Endothelial cell (in vitro differentiated cells): ENCODE measurements at regions not wholly inside any gene's neighbourhood (a gene's known extent, or its start where the extent isn't known, plus 50 kb on each side); places are given as distances from the start of the nearest gene placed in this dataset.

ENCODE experiments used
- DNase-seq: peaks from one replicate; pipeline ENCODE4 v3.0.0; 2021; ENCODE audit warnings: low spot score
- H3K27ac Mint-ChIP-seq: one replicate; pipeline ENCODE4 v1.8.0; 2021; ENCODE audit warnings: mixed read lengths, inconsistent platforms; ENCODE audit not compliant: unreplicated experiment
- H3K27me3 Mint-ChIP-seq: one replicate; pipeline ENCODE4 v1.8.0; 2021; ENCODE audit warnings: mild to moderate bottlenecking, moderate library complexity, mixed read lengths, inconsistent platforms; ENCODE audit not compliant: unreplicated experiment
- H3K36me3 Mint-ChIP-seq: one replicate; pipeline ENCODE4 v1.8.0; 2021; ENCODE audit warnings: mild to moderate bottlenecking, low read depth, mixed read lengths, inconsistent platforms; ENCODE audit not compliant: unreplicated experiment
- H3K4me1 Mint-ChIP-seq: one replicate; pipeline ENCODE4 v1.8.0; 2021; ENCODE audit warnings: mild to moderate bottlenecking, mixed read lengths, inconsistent platforms; ENCODE audit not compliant: unreplicated experiment
- H3K4me3 Mint-ChIP-seq: one replicate; pipeline ENCODE4 v1.8.0; 2021; ENCODE audit warnings: mild to moderate bottlenecking, mixed read lengths, inconsistent platforms; ENCODE audit not compliant: unreplicated experiment
- H3K9me3 Mint-ChIP-seq: one replicate; pipeline ENCODE4 v1.8.0; 2021; ENCODE audit warnings: mixed read lengths, inconsistent platforms; ENCODE audit not compliant: unreplicated experiment
- CTCF ChIP-seq: fragments of 200-600 bp; sonication (generic); IDR thresholded peaks from one replicate; pipeline ENCODE4 v1.5.0; 2021; ENCODE audit warnings: antibody characterized with exemption; ENCODE audit not compliant: unreplicated experiment

GRCh38 chr6:6866656-6867403 is 240.9 kb upstream of the RREB1 start:
- DNase-seq, result no peak
- no peaks in the 10 kb centered on the region for H3K27me3 Mint-ChIP-seq
- no peaks in the 10 kb centered on the region for H3K36me3 Mint-ChIP-seq
- H3K4me3 Mint-ChIP-seq, result no peak overlapping the region
- no peak overlapping the region for H3K27ac Mint-ChIP-seq
- no peaks in the 10 kb centered on the region for H3K9me3 Mint-ChIP-seq
- TF ChIP-seq CTCF, result no peak
- H3K4me1 Mint-ChIP-seq, result no peaks in the 10 kb centered on the region

- H3K27me3 Mint-ChIP-seq, result no peaks in the 10 kb centered on the region
These were observed 240.4 kb upstream of the RREB1 start for GRCh38 chr6:6867404-6867799.

GRCh38 chr6:6869094-6869493 is 238.7 kb upstream of the RREB1 start:
- Mint-ChIP-seq H3K9me3 (no peaks in the 10 kb centered on the region), H3K27ac (no peak overlapping the region), H3K27me3 (no peaks in the 10 kb centered on the region), H3K4me1 (no peaks in the 10 kb centered on the region), H3K36me3 (no peaks in the 10 kb centered on the region), H3K4me3 (no peak overlapping the region)
- DNase-seq, result no peak
- TF ChIP-seq CTCF, result no peak

More at GRCh38 chr6:6867404-6867799, 240.4 kb upstream of the RREB1 start:
- Mint-ChIP-seq H3K27ac (no peak overlapping the region), H3K36me3 (no peaks in the 10 kb centered on the region), H3K4me3 (no peak overlapping the region), H3K9me3 (no peaks in the 10 kb centered on the region), H3K4me1 (no peaks in the 10 kb centered on the region)
- DNase-seq, result no peak
- no peak for TF ChIP-seq CTCF

- H3K4me3 Mint-ChIP-seq, result no peak overlapping the region
- no peak for TF ChIP-seq CTCF
- no peaks in the 10 kb centered on the region for H3K36me3 Mint-ChIP-seq
- no peaks in the 10 kb centered on the region for H3K4me1 Mint-ChIP-seq
- H3K27me3 Mint-ChIP-seq, result no peaks in the 10 kb centered on the region
- H3K9me3 Mint-ChIP-seq, result no peaks in the 10 kb centered on the region
- no peak for DNase-seq
- no peak overlapping the region for H3K27ac Mint-ChIP-seq
These were observed 236.8 kb upstream of the RREB1 start for GRCh38 chr6:6870921-6871320.

- Mint-ChIP-seq H3K4me3 (no peak overlapping the region), H3K36me3 (no peaks in the 10 kb centered on the region), H3K4me1 (no peaks in the 10 kb centered on the region), H3K27me3 (no peaks in the 10 kb centered on the region), H3K9me3 (no peaks in the 10 kb centered on the region), H3K27ac (no peak overlapping the region)
- no peak for TF ChIP-seq CTCF
- no peak for DNase-seq
These were observed 235.1 kb upstream of the RREB1 start for GRCh38 chr6:6872459-6873344.
